KBM-7 (cell line): ENCODE measurements at regions not wholly inside any gene's neighbourhood (a gene's known extent, or its start where the extent isn't known, plus 50 kb on each side); places are given as distances from the start of the nearest gene placed in this dataset.

Experiments used
- DNase-seq: peaks from one replicate; pipeline ENCODE4 v3.0.0-alpha.2; 2015
- in situ Hi-C: fragments of 300-500 bp; cut with MboI; formaldehyde crosslinking; loops from 2 replicates; pipeline ENCODE4 v1.14.3; 2020; ENCODE audit warnings: low sequenced_read_pairs, low pct_unique_long_range_greater_than_20kb, mixed read lengths

DNA sequence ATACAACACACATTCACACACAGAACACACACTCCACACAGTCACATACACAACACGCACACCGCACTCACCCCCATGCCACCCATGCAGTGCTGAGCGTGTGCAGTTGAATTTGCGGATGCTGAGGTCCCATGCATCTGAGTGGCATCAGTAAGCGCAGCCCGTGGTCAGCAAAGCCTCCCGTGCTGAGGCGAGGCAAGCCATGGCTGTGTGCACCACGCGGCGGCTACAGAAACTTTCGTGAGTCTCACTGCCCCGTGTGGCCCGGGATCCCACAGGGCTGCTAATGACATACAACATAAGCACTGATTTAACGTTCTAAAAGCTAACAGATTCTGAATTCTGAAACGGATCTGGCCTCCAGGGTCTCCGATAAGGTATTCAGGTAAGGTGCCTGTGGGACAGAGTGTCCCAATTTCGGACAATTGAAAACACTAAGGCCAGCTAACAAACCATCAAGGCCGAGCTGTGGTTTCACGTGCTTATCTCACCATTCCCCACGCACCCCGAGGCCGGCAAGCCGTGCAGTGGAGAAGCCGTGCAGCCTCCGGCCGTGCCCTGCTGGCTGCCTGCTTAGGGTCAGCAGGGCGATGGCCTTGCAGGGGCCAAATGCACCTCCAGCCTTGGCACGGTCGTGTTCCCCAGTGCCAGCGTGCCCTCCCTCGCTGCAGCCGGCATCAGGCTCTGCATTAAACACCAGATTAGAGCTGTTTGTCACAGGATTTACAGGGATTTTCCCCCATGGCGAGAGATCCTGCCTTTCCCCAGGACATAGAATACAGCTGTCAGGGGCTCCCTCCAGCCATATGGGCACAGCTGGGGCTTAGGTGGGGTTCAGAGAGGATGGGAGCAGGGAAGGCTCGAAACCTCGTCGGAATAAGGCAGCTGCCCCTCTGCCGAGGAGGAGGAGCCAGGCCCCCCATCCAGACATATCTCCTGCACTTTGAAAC lies 191.7 kb downstream of the C16orf95 start:
- in situ Hi-C loops, result no loop called here
- no peak for DNase-seq

GRCh38 chr16:87126403-87127025 lies 190.7 kb downstream of the C16orf95 start:
- no peak for DNase-seq
- in situ Hi-C loops, result no loop called here

DNA sequence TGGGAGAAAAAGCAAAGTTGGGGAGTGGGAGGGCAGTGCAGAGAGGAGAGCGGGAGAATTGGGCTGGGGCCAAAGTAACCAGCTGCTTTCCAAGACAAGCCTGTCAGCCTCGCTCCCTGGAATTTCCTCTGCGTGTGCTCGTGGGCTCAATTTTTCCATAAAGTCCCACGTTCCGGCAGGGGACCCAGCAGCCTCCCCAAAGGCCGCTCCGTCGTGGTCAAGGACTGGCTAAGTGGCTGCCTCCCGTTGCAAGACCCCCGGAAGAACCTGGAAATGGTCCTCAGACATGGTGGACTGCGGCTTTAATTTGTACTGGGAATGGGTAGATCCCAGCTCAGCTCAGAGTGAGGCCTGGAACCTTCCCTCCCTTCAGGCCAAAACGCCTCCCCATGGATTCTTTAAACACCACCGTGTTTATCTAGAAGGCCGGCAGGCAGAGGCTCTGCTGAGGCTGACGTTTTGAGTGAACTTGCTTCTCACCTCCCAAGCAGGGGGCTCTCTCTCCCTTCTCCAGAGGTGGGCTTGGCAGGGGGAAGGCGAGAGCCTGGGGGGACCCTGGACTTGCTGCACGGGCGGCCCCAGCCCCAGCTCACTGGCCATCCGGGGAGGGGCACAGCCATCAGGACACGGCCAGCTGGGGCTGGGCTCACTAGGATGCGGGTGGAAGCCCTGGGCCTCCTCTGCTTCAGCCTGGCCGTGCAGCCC lies 190.0 kb downstream of the C16orf95 start:
- in situ Hi-C loops, result no loop called here
- no peak for DNase-seq

GRCh38 chr16:87127766-87128147 lies 189.4 kb downstream of the C16orf95 start:
- in situ Hi-C loops, result no loop called here
- no peak for DNase-seq

- no peak for DNase-seq
- in situ Hi-C loops, result no loop called here
Observed at GRCh38 chr16:87129771-87130170, 187.4 kb downstream of the C16orf95 start.

- DNase-seq, result no peak
- in situ Hi-C loops, result no loop called here
Observed at GRCh38 chr16:87131061-87131995, 185.9 kb downstream of the C16orf95 start.

- DNase-seq, result no peak
- in situ Hi-C loops, result no loop called here
Observed at GRCh38 chr16:87131996-87132345, 185.2 kb downstream of the C16orf95 start.

DNA sequence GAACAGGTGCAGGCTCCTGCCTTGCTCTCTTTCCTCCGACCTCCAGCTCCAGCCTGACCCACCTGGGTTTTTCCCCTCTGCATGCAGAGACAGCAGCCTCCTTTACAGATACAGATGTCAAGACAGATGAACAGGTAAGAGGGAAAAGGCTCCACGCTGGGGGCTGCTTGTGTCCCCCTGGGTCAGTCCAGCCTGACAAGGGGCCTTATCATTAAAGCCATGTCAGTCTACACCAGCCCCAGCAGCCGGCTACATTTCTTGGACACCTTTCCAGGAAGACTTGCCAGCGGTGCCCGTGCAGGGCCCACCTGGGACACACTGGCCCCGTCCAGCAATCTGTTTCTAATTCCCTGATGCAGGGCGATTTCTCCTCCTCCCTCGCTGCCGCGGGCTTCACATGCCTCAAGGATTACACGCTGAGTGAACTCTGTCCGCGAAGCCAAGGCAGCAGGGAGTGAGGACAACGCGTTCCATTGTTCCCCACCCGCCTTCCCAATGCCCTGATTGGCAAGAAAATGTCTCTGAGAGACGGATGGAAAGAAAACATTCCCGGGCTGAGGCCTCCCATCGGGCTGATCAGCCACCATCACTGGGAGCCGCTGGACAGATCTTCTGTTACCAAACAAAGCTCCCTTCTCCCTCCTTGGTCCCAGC lies 184.7 kb downstream of the C16orf95 start:
- no peak for DNase-seq
- in situ Hi-C loops, result no loop called here

DNA sequence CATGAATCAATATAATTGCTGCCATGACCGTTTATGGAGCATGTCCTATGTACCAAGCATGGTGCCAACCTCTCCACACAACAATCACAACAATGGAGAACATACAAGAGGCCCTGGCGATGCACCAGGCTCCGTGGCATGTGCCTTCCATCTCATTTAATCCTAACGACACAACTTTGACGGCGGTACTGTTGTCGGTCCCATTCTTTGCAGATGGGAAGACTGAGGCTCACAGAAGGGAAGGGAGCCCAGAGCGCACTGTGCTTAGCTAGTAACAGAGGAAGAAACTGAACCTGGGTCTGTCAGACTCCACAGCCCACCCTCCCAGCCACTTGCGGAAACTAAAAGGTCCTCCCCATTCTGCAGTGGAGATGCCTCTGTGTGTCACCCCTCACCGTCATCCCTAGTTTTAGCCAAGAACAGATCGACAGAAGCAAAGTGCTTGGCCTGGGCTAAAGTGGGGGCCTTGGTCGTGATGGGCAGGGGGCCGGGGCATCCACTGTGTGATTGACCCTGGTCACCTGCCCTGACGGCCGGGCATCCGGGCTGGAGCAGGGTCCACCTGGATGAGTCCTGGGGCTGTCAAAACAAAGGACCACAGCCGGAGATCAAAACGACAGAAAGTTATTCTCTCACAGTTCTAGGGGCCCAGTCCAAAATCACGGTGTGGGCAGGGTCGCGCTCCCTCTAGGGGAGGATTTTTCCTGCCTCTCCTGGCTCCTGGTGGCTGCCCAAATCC lies 183.9 kb downstream of the C16orf95 start:
- in situ Hi-C loops, result no loop called here
- no peak for DNase-seq

- in situ Hi-C loops, result no loop called here
- no peak for DNase-seq
Observed at GRCh38 chr16:87133966-87134627, 183.1 kb downstream of the C16orf95 start.

DNA sequence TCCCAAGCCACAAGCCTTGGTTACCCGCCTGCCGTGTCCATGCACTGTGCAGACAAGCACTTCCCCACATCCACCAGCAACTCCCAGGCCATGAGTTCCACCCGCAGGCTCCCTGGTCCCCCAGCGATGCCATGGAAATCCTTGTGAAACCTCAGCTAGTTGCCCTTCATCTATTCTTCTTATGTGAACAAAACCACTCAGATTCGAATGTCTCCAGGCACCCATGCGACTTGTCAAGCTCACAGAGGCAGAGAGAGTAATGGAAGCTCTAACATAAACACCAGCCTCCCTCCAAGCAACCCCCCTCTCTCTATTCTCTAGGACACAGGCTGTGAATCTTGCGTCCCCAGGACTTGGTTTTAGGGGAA lies 182.6 kb downstream of the C16orf95 start:
- no peak for DNase-seq
- in situ Hi-C loops, result no loop called here

- in situ Hi-C loops, result no loop called here
- DNase-seq, result no peak
Observed at GRCh38 chr16:87135246-87136030, 181.8 kb downstream of the C16orf95 start.

DNA sequence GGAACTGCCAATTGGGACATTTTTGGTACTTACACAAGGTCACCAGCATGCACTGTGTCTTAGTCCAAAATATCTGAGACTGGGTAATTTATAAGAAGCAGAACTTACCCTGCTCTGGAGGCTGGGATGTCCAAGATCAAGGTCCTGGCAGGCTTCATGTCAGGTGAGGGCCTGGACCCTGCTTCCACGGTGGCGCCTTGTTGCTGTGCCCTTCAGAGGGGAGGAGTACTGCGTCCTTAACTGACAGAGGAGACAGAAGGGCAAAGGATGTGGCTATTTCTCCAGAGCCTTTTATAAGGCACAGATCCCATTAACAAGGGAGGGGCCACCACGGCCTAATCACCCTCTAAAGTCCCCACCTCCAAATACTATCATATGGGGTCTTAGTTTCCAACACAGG lies 178.9 kb downstream of the C16orf95 start:
- in situ Hi-C loops, result no loop called here
- no peak for DNase-seq

DNA sequence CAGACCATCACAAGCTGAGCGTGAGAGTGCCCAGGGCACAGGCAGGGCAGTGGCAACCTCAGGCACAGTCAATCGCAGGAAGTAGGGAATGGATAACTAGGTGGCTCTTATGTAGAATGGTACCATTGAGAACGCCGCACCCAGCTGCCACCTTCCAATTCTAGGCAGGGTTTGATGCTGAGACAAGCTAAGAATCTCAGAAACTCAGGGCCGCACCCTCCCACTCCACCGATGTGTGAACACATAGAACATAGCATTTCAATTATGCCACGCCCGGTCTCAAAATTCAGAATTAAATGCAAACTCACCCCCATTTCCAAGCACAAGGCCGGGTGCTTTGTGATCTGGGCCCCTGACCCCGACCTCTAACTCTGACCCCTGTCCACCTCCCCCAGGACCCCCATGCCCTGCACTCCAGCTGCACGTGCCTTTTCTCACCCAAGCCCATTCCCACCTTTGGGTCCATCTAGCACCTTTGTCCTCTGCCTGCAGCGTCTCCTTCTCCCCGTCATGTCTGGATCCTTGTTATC lies 178.4 kb downstream of the C16orf95 start:
- in situ Hi-C loops, result no loop called here
- no peak for DNase-seq

- in situ Hi-C loops, result no loop called here
Observed at GRCh38 chr16:87140211-87141200, 176.7 kb downstream of the C16orf95 start.

More at GRCh38 chr16:87140211-87141200, 176.7 kb downstream of the C16orf95 start:
- no peak for DNase-seq
